ENCODE measurements at regions not wholly inside any gene's neighbourhood (a gene's known extent, or its start where the extent isn't known, plus 50 kb on each side); places are given as distances from the start of the nearest gene placed in this dataset.

DNA sequence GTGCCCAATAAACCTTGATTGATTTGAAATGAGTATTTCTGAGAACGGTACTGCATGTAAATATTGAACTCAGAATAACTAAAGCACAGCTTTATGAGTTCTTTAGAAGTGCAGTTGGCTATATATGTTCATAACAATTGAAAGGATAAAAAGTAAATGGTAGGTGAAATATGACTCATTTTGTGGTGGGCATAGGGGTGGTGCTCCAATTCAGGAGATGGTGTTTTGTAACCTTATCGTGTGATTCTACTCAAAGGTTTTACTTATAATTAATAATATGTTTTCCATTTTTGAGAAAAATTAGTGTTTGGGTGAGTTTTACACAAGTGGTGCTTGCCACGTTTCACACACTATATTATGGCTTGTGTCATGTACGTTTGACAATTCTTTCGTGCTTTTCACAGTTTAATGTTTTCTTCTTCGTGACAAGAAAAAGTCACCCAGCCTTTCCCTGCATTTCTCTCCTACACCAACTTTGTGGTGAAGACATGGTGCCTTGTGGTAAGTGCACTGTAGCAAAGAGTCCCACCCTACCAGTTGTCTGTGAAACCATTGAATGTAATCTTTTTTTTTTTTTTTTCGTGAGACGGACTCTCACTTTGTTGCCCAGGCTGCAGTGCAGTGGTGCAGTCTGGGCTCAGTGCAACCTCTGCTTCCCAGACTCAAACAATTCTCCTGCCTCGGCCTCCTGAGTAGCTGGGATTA lies 492.5 kb upstream of the SGCD start:
- H3K36me3 ChIP-seq (ENCODE audit: control insufficient read depth in 5 of 5, insufficient read depth in 5 of 5, low read length in 5 of 5): no peaks in the 10 kb centered on the region
- H3K4me1 ChIP-seq (ENCODE audit: control insufficient read depth in 5 of 5, insufficient read depth in 5 of 5, low read length in 5 of 5): no peaks in the 10 kb centered on the region
- H3K4me3 ChIP-seq (ENCODE audit: low read depth in 1 of 5, low read length in 5 of 5): no peak overlapping the region
- no peak overlapping the region for H3K27ac ChIP-seq (ENCODE audit: low read depth, low read length)
- H3K9me3 ChIP-seq (ENCODE audit: control insufficient read depth in 5 of 5, low read length in 5 of 5): no peaks in the 10 kb centered on the region
- no peak overlapping the region for H3K9ac ChIP-seq (ENCODE audit: low read length in 5 of 5)
- H3K27me3 ChIP-seq (ENCODE audit: control insufficient read depth in 5 of 5, insufficient read depth in 4 of 5, low read length in 5 of 5): no peaks in the 10 kb centered on the region

DNA sequence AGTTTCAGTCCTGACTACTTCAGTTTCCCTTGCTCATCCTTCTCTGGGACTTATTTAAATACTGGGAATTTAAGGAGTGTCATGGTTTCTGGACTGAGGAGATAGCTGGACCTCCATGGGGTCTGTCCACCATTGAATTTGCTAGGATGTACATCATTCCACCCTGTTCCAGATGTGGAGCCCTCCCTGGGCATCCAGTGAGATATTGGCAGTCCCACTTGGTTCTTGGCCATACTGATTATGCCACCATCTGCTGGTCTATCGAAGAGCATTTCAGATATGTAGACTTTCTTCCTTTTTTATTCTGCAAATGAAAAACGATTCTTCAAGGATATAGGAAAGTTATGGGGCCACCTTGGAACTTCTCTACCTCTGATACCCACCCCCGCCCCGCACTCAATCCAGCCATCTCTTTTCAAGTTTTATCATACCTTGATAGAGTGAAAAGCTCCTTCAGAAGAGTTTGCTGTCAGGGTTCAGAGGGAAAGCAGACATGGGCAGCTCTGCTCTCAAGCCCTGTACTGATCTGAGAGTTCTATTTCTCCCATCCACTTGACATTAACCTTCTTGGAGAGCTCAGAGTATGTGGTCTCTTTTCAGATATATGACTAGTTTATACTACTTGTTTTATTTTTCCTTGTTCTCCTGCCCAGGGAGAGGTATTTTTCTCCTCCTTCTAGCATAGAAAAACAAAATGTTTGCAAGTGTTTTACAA lies 490.7 kb upstream of the SGCD start:
- no peaks in the 10 kb centered on the region for H3K9me3 ChIP-seq (ENCODE audit: control insufficient read depth in 5 of 5, low read length in 5 of 5)
- H3K36me3 ChIP-seq (ENCODE audit: control insufficient read depth in 5 of 5, insufficient read depth in 5 of 5, low read length in 5 of 5): no peaks in the 10 kb centered on the region
- no peaks in the 10 kb centered on the region for H3K4me1 ChIP-seq (ENCODE audit: control insufficient read depth in 5 of 5, insufficient read depth in 5 of 5, low read length in 5 of 5)
- no peak overlapping the region for H3K27ac ChIP-seq (ENCODE audit: low read depth, low read length)
- H3K9ac ChIP-seq (ENCODE audit: low read length in 5 of 5): no peak overlapping the region
- no peaks in the 10 kb centered on the region for H3K27me3 ChIP-seq (ENCODE audit: control insufficient read depth in 5 of 5, insufficient read depth in 4 of 5, low read length in 5 of 5)
- no peak overlapping the region for H3K4me3 ChIP-seq (ENCODE audit: low read depth in 1 of 5, low read length in 5 of 5)

DNA sequence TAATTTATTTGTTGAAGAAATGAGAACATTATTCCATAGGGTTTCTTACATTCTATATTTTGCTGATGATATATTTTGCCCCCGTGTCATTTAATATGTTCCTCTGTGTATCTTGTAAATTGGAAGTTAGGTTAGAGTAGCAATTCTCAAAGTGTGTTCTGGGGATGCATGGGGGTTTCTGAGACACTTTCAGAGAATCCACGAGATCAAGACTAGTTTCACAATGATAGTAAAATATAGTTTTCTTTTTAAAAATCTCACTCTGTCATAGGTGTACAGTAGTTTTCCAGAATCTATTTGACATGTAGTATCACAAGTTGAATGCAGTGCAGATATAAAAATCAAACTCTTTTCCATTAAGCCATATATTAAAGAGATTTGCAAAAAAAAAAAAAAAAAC lies 488.6 kb upstream of the SGCD start:
- no peaks in the 10 kb centered on the region for H3K27me3 ChIP-seq (ENCODE audit: control insufficient read depth in 5 of 5, insufficient read depth in 4 of 5, low read length in 5 of 5)
- no peak overlapping the region for H3K9ac ChIP-seq (ENCODE audit: low read length in 5 of 5)
- H3K4me3 ChIP-seq (ENCODE audit: low read depth in 1 of 5, low read length in 5 of 5): no peak overlapping the region
- no peaks in the 10 kb centered on the region for H3K36me3 ChIP-seq (ENCODE audit: control insufficient read depth in 5 of 5, insufficient read depth in 5 of 5, low read length in 5 of 5)
- H3K4me1 ChIP-seq (ENCODE audit: control insufficient read depth in 5 of 5, insufficient read depth in 5 of 5, low read length in 5 of 5): no peaks in the 10 kb centered on the region
- no peaks in the 10 kb centered on the region for H3K9me3 ChIP-seq (ENCODE audit: control insufficient read depth in 5 of 5, low read length in 5 of 5)
- no peak overlapping the region for H3K27ac ChIP-seq (ENCODE audit: low read depth, low read length)

DNA sequence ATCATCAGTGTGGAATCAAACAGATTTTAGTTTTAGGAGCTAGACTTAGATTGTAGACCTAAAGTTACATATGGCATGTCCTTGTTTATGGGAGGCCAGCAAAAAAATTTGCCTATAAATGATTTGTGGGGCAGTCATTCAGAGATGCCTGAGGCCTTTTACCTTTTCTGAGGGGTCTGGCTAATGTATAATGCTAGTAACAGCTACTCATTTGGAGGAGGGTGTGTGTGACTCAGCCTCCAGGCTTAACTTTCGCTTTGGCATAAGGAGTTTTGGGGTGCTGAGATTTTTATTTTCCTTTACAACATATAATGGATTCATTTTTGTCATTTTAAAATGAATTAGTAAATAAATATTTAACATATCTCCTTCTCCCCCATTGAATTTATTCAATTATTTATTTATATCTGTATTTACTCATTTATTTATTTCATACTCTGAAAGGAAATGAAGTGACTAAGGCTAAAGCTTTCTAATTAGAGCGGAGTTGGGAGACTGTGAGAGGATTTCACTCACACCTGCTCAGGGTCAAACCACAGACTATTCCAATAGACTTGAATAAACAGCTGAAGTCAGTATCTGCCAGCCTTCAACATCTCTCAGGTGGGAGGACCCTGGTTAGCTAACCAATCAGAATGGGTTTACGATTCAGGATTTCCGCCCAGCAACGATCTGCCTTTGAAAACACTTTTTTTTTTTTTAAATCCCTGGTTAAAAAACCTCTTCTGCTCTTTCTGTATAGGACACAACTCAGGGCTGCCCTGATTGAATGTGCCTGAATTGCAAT lies 487.5 kb upstream of the SGCD start:
- no peaks in the 10 kb centered on the region for H3K36me3 ChIP-seq (ENCODE audit: control insufficient read depth in 5 of 5, insufficient read depth in 5 of 5, low read length in 5 of 5)
- no peaks in the 10 kb centered on the region for H3K4me1 ChIP-seq (ENCODE audit: control insufficient read depth in 5 of 5, insufficient read depth in 5 of 5, low read length in 5 of 5)
- no peak overlapping the region for H3K27ac ChIP-seq (ENCODE audit: low read depth, low read length)
- H3K9ac ChIP-seq (ENCODE audit: low read length in 5 of 5): no peak overlapping the region
- no peaks in the 10 kb centered on the region for H3K27me3 ChIP-seq (ENCODE audit: control insufficient read depth in 5 of 5, insufficient read depth in 4 of 5, low read length in 5 of 5)
- H3K4me3 ChIP-seq (ENCODE audit: low read depth in 1 of 5, low read length in 5 of 5): no peak overlapping the region
- H3K9me3 ChIP-seq (ENCODE audit: control insufficient read depth in 5 of 5, low read length in 5 of 5): no peaks in the 10 kb centered on the region

DNA sequence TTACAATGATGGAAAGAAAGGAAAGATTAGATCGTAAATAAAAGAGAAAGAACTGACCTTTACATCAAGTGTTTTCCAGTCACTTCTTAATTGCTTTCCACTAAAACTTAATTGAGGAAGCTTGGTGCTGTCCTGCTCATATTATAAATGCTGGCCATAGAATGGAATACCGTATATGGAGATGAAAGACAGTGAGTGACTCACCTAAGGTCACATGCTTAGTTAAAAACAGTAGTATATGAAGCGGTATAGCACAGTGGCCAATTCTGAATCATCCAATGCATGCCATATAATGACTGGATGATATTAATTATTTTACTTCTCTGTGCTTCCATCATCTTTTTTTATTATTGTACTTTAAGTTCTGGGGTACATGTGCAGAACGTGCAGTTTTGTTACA lies 482.4 kb upstream of the SGCD start:
- H3K36me3 ChIP-seq (ENCODE audit: control insufficient read depth in 5 of 5, insufficient read depth in 5 of 5, low read length in 5 of 5): no peaks in the 10 kb centered on the region
- no peak overlapping the region for H3K27ac ChIP-seq (ENCODE audit: low read depth, low read length)
- no peaks in the 10 kb centered on the region for H3K27me3 ChIP-seq (ENCODE audit: control insufficient read depth in 5 of 5, insufficient read depth in 4 of 5, low read length in 5 of 5)
- no peak overlapping the region for H3K9ac ChIP-seq (ENCODE audit: low read length in 5 of 5)
- H3K4me1 ChIP-seq (ENCODE audit: control insufficient read depth in 5 of 5, insufficient read depth in 5 of 5, low read length in 5 of 5): no peaks in the 10 kb centered on the region
- H3K9me3 ChIP-seq (ENCODE audit: control insufficient read depth in 5 of 5, low read length in 5 of 5): peaks cover 0 to 3% (median 0%) of the 10 kb centered on the region in 5 donors
- H3K4me3 ChIP-seq (ENCODE audit: low read depth in 1 of 5, low read length in 5 of 5): no peak overlapping the region

DNA sequence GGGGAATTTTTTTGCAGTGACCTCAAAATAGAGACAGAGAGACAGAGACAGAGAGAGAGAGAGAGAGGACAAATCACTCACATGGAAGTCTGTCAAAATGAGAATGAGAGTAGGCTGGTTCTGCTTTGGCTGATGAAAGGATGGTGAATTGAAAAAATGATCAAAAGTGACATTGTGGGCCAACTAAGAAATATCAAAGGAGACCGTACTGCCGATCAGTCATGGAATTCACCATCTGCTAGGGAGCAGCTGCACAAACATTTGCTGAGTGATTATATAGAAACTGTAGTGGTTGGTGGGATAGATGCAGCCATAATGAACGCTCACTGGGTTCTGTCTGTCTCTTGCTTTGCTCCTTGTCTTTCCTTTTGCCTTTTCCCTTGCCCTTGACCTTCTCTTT lies 476.6 kb upstream of the SGCD start:
- Histone ChIP-seq H3K27ac (ENCODE audit: low read depth, low read length) (no peak overlapping the region), H3K4me3 (ENCODE audit: low read depth in 1 of 5, low read length in 5 of 5) (no peak overlapping the region), H3K4me1 (ENCODE audit: control insufficient read depth in 5 of 5, insufficient read depth in 5 of 5, low read length in 5 of 5) (no peaks in the 10 kb centered on the region), H3K9me3 (ENCODE audit: control insufficient read depth in 5 of 5, low read length in 5 of 5) (peaks cover 0 to 3% (median 0%) of the 10 kb centered on the region in 5 donors), H3K36me3 (ENCODE audit: control insufficient read depth in 5 of 5, insufficient read depth in 5 of 5, low read length in 5 of 5) (no peaks in the 10 kb centered on the region), H3K27me3 (ENCODE audit: control insufficient read depth in 5 of 5, insufficient read depth in 4 of 5, low read length in 5 of 5) (no peaks in the 10 kb centered on the region), H3K9ac (ENCODE audit: low read length in 5 of 5) (no peak overlapping the region)

DNA sequence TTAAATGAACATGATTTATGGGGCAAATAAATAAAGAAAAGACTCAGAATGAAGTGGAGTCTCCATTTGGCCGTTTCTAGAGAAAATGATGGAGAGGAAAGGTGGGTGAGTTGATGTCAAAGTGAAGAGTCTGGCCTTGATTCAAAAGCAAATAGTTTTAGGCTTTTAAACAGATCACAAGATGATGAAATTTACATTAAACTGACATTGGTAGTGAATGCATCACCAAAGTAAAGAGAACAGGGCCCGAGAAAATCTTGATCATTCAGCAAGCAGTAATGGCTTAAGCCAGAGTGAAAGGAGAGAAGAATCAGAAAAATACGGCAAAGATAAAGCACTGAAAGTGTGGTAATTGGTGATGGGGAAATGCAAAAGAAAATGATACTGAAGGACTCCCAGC lies 460.0 kb upstream of the SGCD start:
- Histone ChIP-seq H3K36me3 (ENCODE audit: control insufficient read depth in 5 of 5, insufficient read depth in 5 of 5, low read length in 5 of 5) (no peaks in the 10 kb centered on the region), H3K9ac (ENCODE audit: low read length in 5 of 5) (no peak overlapping the region), H3K4me3 (ENCODE audit: low read depth in 1 of 5, low read length in 5 of 5) (no peak overlapping the region), H3K27ac (ENCODE audit: low read depth, low read length) (no peak overlapping the region), H3K27me3 (ENCODE audit: control insufficient read depth in 5 of 5, insufficient read depth in 4 of 5, low read length in 5 of 5) (peaks cover 0 to 2% (median 0%) of the 10 kb centered on the region in 5 donors), H3K4me1 (ENCODE audit: control insufficient read depth in 5 of 5, insufficient read depth in 5 of 5, low read length in 5 of 5) (no peaks in the 10 kb centered on the region), H3K9me3 (ENCODE audit: control insufficient read depth in 5 of 5, low read length in 5 of 5) (no peaks in the 10 kb centered on the region)

DNA sequence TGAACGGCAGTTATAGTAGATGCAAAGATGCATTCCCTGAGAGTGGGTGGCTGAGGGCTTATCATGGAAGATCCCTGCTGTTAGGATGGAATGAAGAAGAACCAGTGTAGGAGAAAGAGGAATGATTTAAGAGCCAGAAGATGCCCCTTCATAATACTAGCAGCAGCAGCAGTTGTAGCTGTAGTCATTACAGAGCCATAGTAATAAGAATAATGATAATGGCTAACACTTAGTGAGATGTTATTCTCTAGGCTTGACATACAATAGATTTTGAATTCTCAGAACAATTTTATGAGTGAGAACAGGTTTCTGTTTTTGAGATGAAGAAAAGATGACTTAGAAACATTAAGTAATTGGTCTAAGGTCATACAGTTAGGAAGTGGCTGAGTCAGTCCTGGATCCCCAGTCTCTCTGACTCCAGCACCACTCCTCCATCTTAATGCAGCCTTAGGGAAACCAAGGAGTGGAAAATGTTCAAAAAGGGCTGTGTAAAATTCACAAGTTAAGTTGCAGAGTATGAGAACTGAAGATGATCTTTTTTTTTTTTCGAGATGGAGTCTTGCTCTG lies 459.4 kb upstream of the SGCD start:
- no peaks in the 10 kb centered on the region for H3K9me3 ChIP-seq (ENCODE audit: control insufficient read depth in 5 of 5, low read length in 5 of 5)
- no peak overlapping the region for H3K27ac ChIP-seq (ENCODE audit: low read depth, low read length)
- no peak overlapping the region for H3K9ac ChIP-seq (ENCODE audit: low read length in 5 of 5)
- no peaks in the 10 kb centered on the region for H3K4me1 ChIP-seq (ENCODE audit: control insufficient read depth in 5 of 5, insufficient read depth in 5 of 5, low read length in 5 of 5)
- no peaks in the 10 kb centered on the region for H3K36me3 ChIP-seq (ENCODE audit: control insufficient read depth in 5 of 5, insufficient read depth in 5 of 5, low read length in 5 of 5)
- H3K4me3 ChIP-seq (ENCODE audit: low read depth in 1 of 5, low read length in 5 of 5): no peak overlapping the region
- H3K27me3 ChIP-seq (ENCODE audit: control insufficient read depth in 5 of 5, insufficient read depth in 4 of 5, low read length in 5 of 5): peaks cover 0 to 2% (median 0%) of the 10 kb centered on the region in 5 donors

DNA sequence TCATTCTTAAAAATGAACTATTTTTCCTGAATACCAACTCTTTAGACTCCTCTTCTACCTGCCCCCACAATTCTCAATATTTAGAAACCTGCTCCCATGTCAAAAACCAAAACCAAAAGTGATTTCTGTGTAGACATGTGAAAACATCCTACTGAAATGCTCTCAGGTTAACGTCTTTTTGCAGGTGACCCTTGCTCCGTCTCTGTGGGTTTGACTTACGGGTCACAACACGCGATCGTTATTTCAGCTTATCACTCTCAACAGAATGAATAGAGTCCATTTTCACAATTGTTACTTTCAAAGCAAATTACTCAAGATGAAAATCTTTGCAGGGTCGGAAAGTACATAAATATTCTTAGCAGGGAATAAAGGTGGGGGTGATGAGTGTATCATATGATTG lies 456.3 kb upstream of the SGCD start:
- Histone ChIP-seq H3K27ac (ENCODE audit: low read depth, low read length) (no peak overlapping the region), H3K27me3 (ENCODE audit: control insufficient read depth in 5 of 5, insufficient read depth in 4 of 5, low read length in 5 of 5) (peaks cover 0 to 2% (median 0%) of the 10 kb centered on the region in 5 donors), H3K4me1 (ENCODE audit: control insufficient read depth in 5 of 5, insufficient read depth in 5 of 5, low read length in 5 of 5) (no peaks in the 10 kb centered on the region), H3K9ac (ENCODE audit: low read length in 5 of 5) (no peak overlapping the region), H3K4me3 (ENCODE audit: low read depth in 1 of 5, low read length in 5 of 5) (no peak overlapping the region), H3K9me3 (ENCODE audit: control insufficient read depth in 5 of 5, low read length in 5 of 5) (no peaks in the 10 kb centered on the region), H3K36me3 (ENCODE audit: control insufficient read depth in 5 of 5, insufficient read depth in 5 of 5, low read length in 5 of 5) (no peaks in the 10 kb centered on the region)

DNA sequence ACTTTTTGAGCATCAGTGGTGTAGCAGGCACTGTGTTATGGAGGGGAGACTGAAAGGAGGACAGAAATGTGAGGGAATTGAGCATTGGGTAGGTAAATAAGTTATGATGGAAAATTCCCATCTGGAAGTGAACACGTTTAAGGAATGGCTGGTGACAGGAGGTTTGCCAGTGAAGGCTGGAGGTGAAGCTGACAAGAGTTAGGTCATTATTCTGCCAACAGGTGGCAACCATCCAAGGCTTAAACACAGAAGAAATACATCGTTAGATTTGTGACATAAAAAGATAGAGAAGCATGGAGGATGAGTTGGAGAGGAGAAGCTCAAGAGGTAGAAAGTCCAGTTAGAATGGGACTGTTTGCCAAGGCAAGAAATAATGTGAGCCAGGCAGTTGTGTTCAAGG lies 455.3 kb upstream of the SGCD start:
- Histone ChIP-seq H3K4me3 (ENCODE audit: low read depth in 1 of 5, low read length in 5 of 5) (no peak overlapping the region), H3K9me3 (ENCODE audit: control insufficient read depth in 5 of 5, low read length in 5 of 5) (no peaks in the 10 kb centered on the region), H3K36me3 (ENCODE audit: control insufficient read depth in 5 of 5, insufficient read depth in 5 of 5, low read length in 5 of 5) (no peaks in the 10 kb centered on the region), H3K27ac (ENCODE audit: low read depth, low read length) (no peak overlapping the region), H3K9ac (ENCODE audit: low read length in 5 of 5) (no peak overlapping the region), H3K27me3 (ENCODE audit: control insufficient read depth in 5 of 5, insufficient read depth in 4 of 5, low read length in 5 of 5) (peaks cover 0 to 2% (median 0%) of the 10 kb centered on the region in 5 donors), H3K4me1 (ENCODE audit: control insufficient read depth in 5 of 5, insufficient read depth in 5 of 5, low read length in 5 of 5) (no peaks in the 10 kb centered on the region)

Data from subcutaneous abdominal adipose tissue (tissue), 5 donors.